T-helper 17 cell (primary cell): ENCODE measurements at regions not wholly inside any gene's neighbourhood (a gene's known extent, or its start where the extent isn't known, plus 50 kb on each side); places are given as distances from the start of the nearest gene placed in this dataset.

Source experiments
- ATAC-seq: fragments of 150-1000 bp; cut with Tn5 transposase; 2 replicates; pipeline ENCODE4 v1.10.0; 2021; ENCODE audit warnings: mild to moderate bottlenecking, moderate library complexity
- DNase-seq, 3 donors: peaks; one replicate each; pipeline versions ENCODE4 v3.0.0 to v3.0.0-alpha.2; 2020 to 2021
- H3K9me3 ChIP-seq: one replicate; pipeline ENCODE4 v1.7.0; 2013; ENCODE audit warnings: low read length, mild to moderate bottlenecking; ENCODE audit not compliant: control insufficient read depth, poor library complexity, severe bottlenecking
- H3K27ac Mint-ChIP-seq: one replicate; pipeline ENCODE4 v1.8.0; 2022; ENCODE audit warnings: mild to moderate bottlenecking, moderate library complexity, mixed read lengths
- H3K27me3 Mint-ChIP-seq: one replicate; pipeline ENCODE4 v1.8.0; 2022; ENCODE audit warnings: mixed read lengths
- H3K36me3 Mint-ChIP-seq: one replicate; pipeline ENCODE4 v1.8.0; 2022; ENCODE audit warnings: low read depth, mixed read lengths
- H3K4me1 Mint-ChIP-seq: one replicate; pipeline ENCODE4 v1.8.0; 2022; ENCODE audit warnings: mild to moderate bottlenecking, mixed read lengths
- H3K4me3 Mint-ChIP-seq: one replicate; pipeline ENCODE4 v1.8.0; 2022; ENCODE audit warnings: mild to moderate bottlenecking, moderate library complexity, mixed read lengths

GRCh38 chr5:163604013-163604412 is 98.6 kb downstream of the MAT2B start:
- H3K4me1 Mint-ChIP-seq, result no peaks in the 10 kb centered on the region
- H3K27ac Mint-ChIP-seq, result no peak overlapping the region
- no peak overlapping the region for H3K4me3 Mint-ChIP-seq
- ATAC-seq (no peak), DNase-seq (no peak)
- H3K36me3 Mint-ChIP-seq, result no peaks in the 10 kb centered on the region
- H3K9me3 ChIP-seq, result no peaks in the 10 kb centered on the region
- H3K27me3 Mint-ChIP-seq, result peaks cover 31% of the 10 kb centered on the region

- H3K4me3 Mint-ChIP-seq, result no peak overlapping the region
- peaks cover 21% of the 10 kb centered on the region for H3K27me3 Mint-ChIP-seq
- H3K9me3 ChIP-seq, result no peaks in the 10 kb centered on the region
- no peaks in the 10 kb centered on the region for H3K4me1 Mint-ChIP-seq
- no peaks in the 10 kb centered on the region for H3K36me3 Mint-ChIP-seq
- no peak for ATAC-seq
- DNase-seq, result no peak
- no peak overlapping the region for H3K27ac Mint-ChIP-seq
These were observed 101.8 kb downstream of the MAT2B start for GRCh38 chr5:163607256-163607655.

GRCh38 chr5:163608621-163609020 is 103.2 kb downstream of the MAT2B start:
- Mint-ChIP-seq H3K27me3 (peaks cover 24% of the 10 kb centered on the region), H3K4me1 (peaks cover 2% of the 10 kb centered on the region), H3K36me3 (no peaks in the 10 kb centered on the region), H3K4me3 (no peak overlapping the region), H3K27ac (no peak overlapping the region)
- DNase-seq, result no peak
- ATAC-seq, result no peak
- H3K9me3 ChIP-seq, result no peaks in the 10 kb centered on the region

DNA sequence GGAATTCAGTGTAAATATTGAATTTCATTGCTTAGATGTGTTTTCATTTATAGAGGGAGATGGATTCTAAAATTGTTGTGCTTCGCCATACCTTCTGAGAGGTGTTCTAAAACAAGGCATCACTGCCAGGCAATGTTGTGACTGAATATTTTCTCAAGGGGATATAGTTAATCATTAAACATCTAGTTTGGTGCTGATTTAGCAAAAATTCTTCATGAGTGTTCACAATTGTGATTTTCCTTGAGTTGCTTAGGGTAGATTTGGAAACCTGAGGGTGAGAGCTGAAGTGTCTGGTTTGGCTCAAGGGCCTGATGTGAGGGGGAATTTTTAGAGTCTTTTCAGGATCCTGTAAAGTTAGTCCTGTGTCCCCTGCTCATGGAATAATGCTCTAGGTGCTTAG is 104.5 kb downstream of the MAT2B start:
- ATAC-seq (no peak), DNase-seq (no peak)
- no peaks in the 10 kb centered on the region for H3K36me3 Mint-ChIP-seq
- no peak overlapping the region for H3K27ac Mint-ChIP-seq
- peaks cover 30% of the 10 kb centered on the region for H3K27me3 Mint-ChIP-seq
- peaks cover 2% of the 10 kb centered on the region for H3K4me1 Mint-ChIP-seq
- no peak overlapping the region for H3K4me3 Mint-ChIP-seq
- no peaks in the 10 kb centered on the region for H3K9me3 ChIP-seq

GRCh38 chr5:163612358-163613149 is 107.1 kb downstream of the MAT2B start:
- Mint-ChIP-seq H3K36me3 (no peaks in the 10 kb centered on the region), H3K27me3 (peaks cover 31% of the 10 kb centered on the region), H3K4me3 (no peak overlapping the region), H3K27ac (no peak overlapping the region), H3K4me1 (peaks cover 2% of the 10 kb centered on the region)
- DNase-seq, result no peak
- no peak for ATAC-seq
- H3K9me3 ChIP-seq, result no peaks in the 10 kb centered on the region

GRCh38 chr5:163613150-163613442 is 107.7 kb downstream of the MAT2B start:
- ATAC-seq (no peak), DNase-seq (no peak)
- Mint-ChIP-seq H3K36me3 (no peaks in the 10 kb centered on the region), H3K27ac (no peak overlapping the region), H3K27me3 (peaks cover 30% of the 10 kb centered on the region), H3K4me3 (no peak overlapping the region), H3K4me1 (peaks cover 2% of the 10 kb centered on the region)
- H3K9me3 ChIP-seq, result no peaks in the 10 kb centered on the region

- H3K4me3 Mint-ChIP-seq, result no peak overlapping the region
- H3K27ac Mint-ChIP-seq, result no peak overlapping the region
- no peak for DNase-seq
- H3K36me3 Mint-ChIP-seq, result no peaks in the 10 kb centered on the region
- peaks cover 2% of the 10 kb centered on the region for H3K4me1 Mint-ChIP-seq
- H3K27me3 Mint-ChIP-seq, result peaks cover 38% of the 10 kb centered on the region
- no peak for ATAC-seq
- H3K9me3 ChIP-seq, result no peaks in the 10 kb centered on the region
These were observed 109.4 kb downstream of the MAT2B start for GRCh38 chr5:163614787-163615186.

- H3K9me3 ChIP-seq, result no peaks in the 10 kb centered on the region
- DNase-seq (no peak), ATAC-seq (no peak)
- no peak overlapping the region for H3K27ac Mint-ChIP-seq
- no peaks in the 10 kb centered on the region for H3K36me3 Mint-ChIP-seq
- no peak overlapping the region for H3K4me3 Mint-ChIP-seq
- H3K27me3 Mint-ChIP-seq, result peaks cover 27% of the 10 kb centered on the region
- H3K4me1 Mint-ChIP-seq, result no peaks in the 10 kb centered on the region
These were observed 114.0 kb downstream of the MAT2B start for GRCh38 chr5:163619273-163619934.

- H3K27me3 Mint-ChIP-seq, result peaks cover 26% of the 10 kb centered on the region
- H3K9me3 ChIP-seq, result no peaks in the 10 kb centered on the region
- H3K4me3 Mint-ChIP-seq, result no peak overlapping the region
- no peak overlapping the region for H3K27ac Mint-ChIP-seq
- no peaks in the 10 kb centered on the region for H3K36me3 Mint-ChIP-seq
- no peak for DNase-seq
- ATAC-seq, result no peak
- H3K4me1 Mint-ChIP-seq, result no peaks in the 10 kb centered on the region
These were observed 114.5 kb downstream of the MAT2B start for GRCh38 chr5:163619951-163620350.

DNA sequence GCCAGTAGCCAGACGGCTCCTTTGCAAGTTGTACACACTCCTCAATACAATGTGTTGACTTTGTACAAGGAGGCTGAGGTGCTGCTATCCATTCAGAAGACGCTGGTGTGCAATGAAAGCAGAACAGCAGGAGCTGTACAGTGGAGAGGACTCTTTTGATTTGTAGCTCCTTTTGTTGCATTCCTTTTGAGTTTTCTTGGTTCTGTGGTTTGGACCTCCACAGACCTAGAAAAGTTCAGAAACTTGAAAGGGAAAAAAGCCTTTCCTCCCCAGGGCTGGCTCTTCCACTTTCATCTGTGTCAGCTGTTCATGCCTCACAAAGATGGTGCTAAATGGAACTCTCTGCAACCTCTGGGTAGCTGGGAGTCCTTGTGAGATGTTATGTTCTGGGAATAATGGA is 117.4 kb downstream of the MAT2B start:
- Mint-ChIP-seq H3K36me3 (no peaks in the 10 kb centered on the region), H3K4me1 (no peaks in the 10 kb centered on the region), H3K4me3 (no peak overlapping the region), H3K27ac (no peak overlapping the region), H3K27me3 (peaks cover 12% of the 10 kb centered on the region)
- no peak for DNase-seq
- ATAC-seq, result no peak
- no peaks in the 10 kb centered on the region for H3K9me3 ChIP-seq

DNA sequence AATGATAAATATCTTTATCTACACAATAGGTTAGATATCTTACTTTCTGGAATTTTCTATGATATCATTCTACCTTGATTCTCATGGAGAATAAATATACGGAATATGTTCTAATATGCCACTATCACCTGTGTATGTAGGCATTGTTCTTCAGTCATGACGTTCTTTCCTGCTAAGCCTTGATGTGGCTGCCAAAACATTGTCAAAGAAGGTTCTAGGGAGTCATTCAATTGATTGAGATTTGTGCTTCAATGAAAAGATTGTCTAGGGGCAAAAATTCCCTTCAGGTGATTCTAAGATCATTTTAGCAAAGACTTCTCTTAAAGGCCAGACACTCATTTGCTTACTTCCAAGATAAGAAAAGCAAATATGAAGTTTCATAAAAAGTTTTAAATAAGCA is 118.1 kb downstream of the MAT2B start:
- Mint-ChIP-seq H3K4me1 (no peaks in the 10 kb centered on the region), H3K27me3 (peaks cover 11% of the 10 kb centered on the region), H3K36me3 (no peaks in the 10 kb centered on the region), H3K4me3 (no peak overlapping the region), H3K27ac (no peak overlapping the region)
- no peaks in the 10 kb centered on the region for H3K9me3 ChIP-seq
- no peak for DNase-seq
- no peak for ATAC-seq

GRCh38 chr5:163623986-163624385 is 118.6 kb downstream of the MAT2B start:
- DNase-seq, result no peak
- Mint-ChIP-seq H3K27me3 (peaks cover 7% of the 10 kb centered on the region), H3K27ac (no peak overlapping the region), H3K4me1 (no peaks in the 10 kb centered on the region), H3K4me3 (no peak overlapping the region), H3K36me3 (no peaks in the 10 kb centered on the region)
- no peak for ATAC-seq
- no peaks in the 10 kb centered on the region for H3K9me3 ChIP-seq

GRCh38 chr5:163624431-163624830 is 119.0 kb downstream of the MAT2B start:
- DNase-seq (no peak), ATAC-seq (no peak)
- Mint-ChIP-seq H3K4me3 (no peak overlapping the region), H3K27ac (no peak overlapping the region), H3K4me1 (no peaks in the 10 kb centered on the region), H3K36me3 (no peaks in the 10 kb centered on the region), H3K27me3 (peaks cover 5% of the 10 kb centered on the region)
- H3K9me3 ChIP-seq, result no peaks in the 10 kb centered on the region

GRCh38 chr5:163626904-163627434 is 121.5 kb downstream of the MAT2B start:
- Mint-ChIP-seq H3K4me1 (no peaks in the 10 kb centered on the region), H3K4me3 (no peak overlapping the region), H3K27me3 (peaks cover 5% of the 10 kb centered on the region), H3K36me3 (no peaks in the 10 kb centered on the region), H3K27ac (no peak overlapping the region)
- ATAC-seq (no peak), DNase-seq (no peak)
- no peaks in the 10 kb centered on the region for H3K9me3 ChIP-seq
